ENCODE measurements at regions not wholly inside any gene's neighbourhood (a gene's known extent, or its start where the extent isn't known, plus 50 kb on each side); places are given as distances from the start of the nearest gene placed in this dataset.
A peak's percentile ranks its signal among the peaks of the same experiment; 100 is the strongest.
"Not testable (repeated sequence)": the region's sequence is repeated elsewhere in the genome, so short reads cannot be mapped to it uniquely, and the experiment has no call there.

DNA sequence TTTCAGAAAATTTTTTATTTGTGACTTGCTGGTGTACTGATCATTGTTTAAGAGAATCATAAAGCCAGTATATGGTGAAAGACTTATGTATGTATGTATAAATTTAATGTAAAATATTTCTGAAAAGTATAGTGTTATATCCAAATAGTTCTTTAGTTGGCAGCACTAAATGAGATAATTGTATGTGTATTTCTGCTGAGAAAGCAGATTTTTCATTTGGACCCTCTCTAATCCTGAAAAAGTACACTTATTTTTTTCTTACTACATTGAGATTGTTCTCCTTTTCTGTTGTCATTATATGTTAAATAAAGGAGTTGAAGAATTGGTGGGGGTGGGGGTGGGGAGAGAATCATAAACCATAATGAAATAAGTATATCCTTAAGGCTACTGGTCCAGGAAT, 324.9 kb upstream of the SUCLG2 start:
- ChIA-PET POLR2A (no interaction called here), CTCF (no interaction called here)
- H3K27me3 Mint-ChIP-seq: no peaks in the 10 kb centered on the region
- no peaks in the 10 kb centered on the region for H3K9me3 Mint-ChIP-seq
- H3K27ac Mint-ChIP-seq: no peak overlapping the region
- no peaks in the 10 kb centered on the region for H3K4me1 Mint-ChIP-seq
- no peaks in the 10 kb centered on the region for H3K36me3 Mint-ChIP-seq (ENCODE audit: low read depth)
- no peak overlapping the region for H3K4me3 Mint-ChIP-seq
- DNase-seq: no peak

- POLR2A ChIA-PET: no interaction called here
- H3K9me3 Mint-ChIP-seq: no peaks in the 10 kb centered on the region
These were observed 323.4 kb upstream of the SUCLG2 start for GRCh38 chr3:67977762-67978161.

GRCh38 chr3:67976663-67977062, 322.3 kb upstream of the SUCLG2 start:
- H3K27me3 Mint-ChIP-seq: no peaks in the 10 kb centered on the region
- no peak overlapping the region for H3K27ac Mint-ChIP-seq
- no peaks in the 10 kb centered on the region for H3K36me3 Mint-ChIP-seq (ENCODE audit: low read depth)
- H3K4me1 Mint-ChIP-seq: no peaks in the 10 kb centered on the region
- ChIA-PET CTCF (no interaction called here), POLR2A (no interaction called here)
- H3K9me3 Mint-ChIP-seq: no peaks in the 10 kb centered on the region
- H3K4me3 Mint-ChIP-seq: no peak overlapping the region
- DNase-seq: no peak

More at GRCh38 chr3:67977762-67978161, 323.4 kb upstream of the SUCLG2 start:
- Mint-ChIP-seq H3K4me3 (no peak overlapping the region), H3K27ac (no peak overlapping the region), H3K36me3 (ENCODE audit: low read depth) (no peaks in the 10 kb centered on the region), H3K27me3 (no peaks in the 10 kb centered on the region), H3K4me1 (no peaks in the 10 kb centered on the region)
- no peak for DNase-seq
- CTCF ChIA-PET: interaction anchor here (0.7 kb wide), 1 partner anchor 20 kb away, joined by 3 read pairs; no protein-coding TSS in a partner anchor

DNA sequence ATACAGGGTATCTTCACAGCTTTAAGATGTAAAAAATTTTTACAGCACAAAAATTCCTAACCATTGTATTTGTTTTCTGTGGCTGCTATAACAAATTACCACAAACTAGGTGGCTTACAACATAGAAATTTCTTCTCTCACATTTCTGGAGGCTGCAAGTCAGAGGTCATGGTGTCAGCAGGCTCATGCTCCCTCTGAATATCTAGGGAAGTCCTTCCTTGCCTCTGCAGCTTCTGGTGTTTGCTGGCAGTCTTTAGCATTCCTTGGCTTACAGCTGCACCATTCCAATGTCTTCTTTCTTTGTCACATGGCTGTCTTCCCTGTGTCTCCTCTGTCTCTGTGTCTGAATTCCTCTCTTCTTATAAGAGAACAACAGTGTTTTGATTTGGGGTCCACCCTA, 310.2 kb upstream of the SUCLG2 start:
- H3K9me3 Mint-ChIP-seq: peaks cover 2% of the 10 kb centered on the region

GRCh38 chr3:67957268-67957667, 302.9 kb upstream of the SUCLG2 start:
- Mint-ChIP-seq H3K36me3 (ENCODE audit: low read depth) (no peaks in the 10 kb centered on the region), H3K27me3 (no peaks in the 10 kb centered on the region), H3K9me3 (peaks cover 9% of the 10 kb centered on the region), H3K27ac (no peak overlapping the region), H3K4me1 (no peaks in the 10 kb centered on the region), H3K4me3 (no peak overlapping the region)
- ChIA-PET CTCF (interaction anchor here (1.0 kb wide), 1 partner anchor 21 kb away, joined by 3 read pairs; no protein-coding TSS in a partner anchor), POLR2A (no interaction called here)
- DNase-seq: no peak

More for the DNA sequence above, 310.2 kb upstream of the SUCLG2 start:
- Mint-ChIP-seq H3K4me1 (no peaks in the 10 kb centered on the region), H3K4me3 (no peak overlapping the region), H3K27me3 (no peaks in the 10 kb centered on the region), H3K36me3 (ENCODE audit: low read depth) (no peaks in the 10 kb centered on the region), H3K27ac (no peak overlapping the region)
- POLR2A ChIA-PET: no interaction called here
- DNase-seq: no peak
- CTCF ChIA-PET: no interaction called here

DNA sequence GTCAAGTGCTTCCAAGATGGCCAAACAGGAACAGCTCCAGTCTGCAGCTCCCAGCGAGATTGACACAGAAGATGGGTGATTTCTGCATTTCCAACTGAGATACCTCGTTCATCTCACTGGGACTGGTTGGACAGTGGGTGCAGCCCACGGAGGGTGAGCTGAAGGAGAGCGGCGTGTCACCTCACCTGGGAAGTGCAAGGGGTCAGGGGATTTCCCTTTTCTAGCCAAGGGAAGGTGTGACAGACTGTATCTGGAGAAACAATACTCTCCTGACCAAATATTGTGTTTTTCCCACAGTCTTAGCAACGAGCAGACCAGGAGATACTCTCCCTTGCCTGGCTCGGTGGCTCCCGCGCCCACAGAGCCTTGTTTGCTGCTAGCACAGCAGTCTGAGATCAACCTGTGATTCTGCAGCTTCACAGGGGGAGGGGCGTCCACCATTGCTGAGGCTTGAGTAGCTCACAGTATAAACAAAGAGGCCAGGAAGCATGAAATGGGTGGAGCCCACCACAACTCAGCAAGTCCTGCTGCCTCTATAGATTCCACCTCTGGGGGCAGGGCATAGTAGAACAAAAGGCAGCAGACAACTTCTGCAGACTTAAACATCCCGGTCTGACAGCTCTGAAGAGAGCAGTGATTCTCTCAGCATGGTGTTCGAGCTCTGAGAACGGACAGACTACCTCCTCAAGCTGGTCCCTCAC, 293.5 kb upstream of the SUCLG2 start:
- ChIA-PET POLR2A (no interaction called here), CTCF (no interaction called here)
- no peaks in the 10 kb centered on the region for H3K27me3 Mint-ChIP-seq
- peak overlapping the region; percentile 90 for H3K27ac Mint-ChIP-seq
- peaks cover 23% of the 10 kb centered on the region for H3K4me1 Mint-ChIP-seq
- H3K36me3 Mint-ChIP-seq (ENCODE audit: low read depth): no peaks in the 10 kb centered on the region
- DNase-seq: peak; percentile 82
- H3K9me3 Mint-ChIP-seq: peaks cover 10% of the 10 kb centered on the region
- peak overlapping the region; percentile 47 for H3K4me3 Mint-ChIP-seq

- ChIA-PET CTCF (no interaction called here), POLR2A (no interaction called here)
- peaks cover 24% of the 10 kb centered on the region for H3K4me1 Mint-ChIP-seq
- no peaks in the 10 kb centered on the region for H3K27me3 Mint-ChIP-seq
- H3K4me3 Mint-ChIP-seq: no peak overlapping the region
- H3K27ac Mint-ChIP-seq: no peak overlapping the region
- DNase-seq: no peak
- H3K9me3 Mint-ChIP-seq: peaks cover 10% of the 10 kb centered on the region
- H3K36me3 Mint-ChIP-seq (ENCODE audit: low read depth): no peaks in the 10 kb centered on the region
These were observed 292.0 kb upstream of the SUCLG2 start for GRCh38 chr3:67946436-67946835.

DNA sequence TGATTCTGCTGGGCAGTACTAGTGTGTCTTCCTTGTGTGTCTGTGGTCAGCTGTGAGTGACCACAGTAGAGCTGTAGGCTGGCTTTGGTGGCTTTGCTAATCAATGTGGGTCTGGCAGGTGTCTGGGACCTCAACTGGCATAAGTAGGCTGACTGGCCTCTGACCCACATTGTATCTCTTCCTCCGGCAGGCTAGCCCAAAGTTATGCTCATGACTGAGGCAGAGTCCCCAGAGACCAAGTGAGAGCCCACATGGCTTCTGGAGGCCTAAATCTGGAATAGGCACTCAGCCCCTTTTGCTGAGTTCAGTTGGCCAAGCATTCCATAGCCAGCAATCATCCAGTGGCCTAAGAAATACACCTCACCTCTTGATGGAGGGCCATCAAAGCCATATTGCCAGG, 289.1 kb upstream of the SUCLG2 start:
- H3K4me1 Mint-ChIP-seq: peaks cover 29% of the 10 kb centered on the region
- ChIA-PET CTCF (no interaction called here), POLR2A (no interaction called here)
- no peaks in the 10 kb centered on the region for H3K27me3 Mint-ChIP-seq
- H3K9me3 Mint-ChIP-seq: peaks cover 3% of the 10 kb centered on the region
- no peak overlapping the region for H3K27ac Mint-ChIP-seq
- no peaks in the 10 kb centered on the region for H3K36me3 Mint-ChIP-seq (ENCODE audit: low read depth)
- no peak for DNase-seq
- no peak overlapping the region for H3K4me3 Mint-ChIP-seq

DNA sequence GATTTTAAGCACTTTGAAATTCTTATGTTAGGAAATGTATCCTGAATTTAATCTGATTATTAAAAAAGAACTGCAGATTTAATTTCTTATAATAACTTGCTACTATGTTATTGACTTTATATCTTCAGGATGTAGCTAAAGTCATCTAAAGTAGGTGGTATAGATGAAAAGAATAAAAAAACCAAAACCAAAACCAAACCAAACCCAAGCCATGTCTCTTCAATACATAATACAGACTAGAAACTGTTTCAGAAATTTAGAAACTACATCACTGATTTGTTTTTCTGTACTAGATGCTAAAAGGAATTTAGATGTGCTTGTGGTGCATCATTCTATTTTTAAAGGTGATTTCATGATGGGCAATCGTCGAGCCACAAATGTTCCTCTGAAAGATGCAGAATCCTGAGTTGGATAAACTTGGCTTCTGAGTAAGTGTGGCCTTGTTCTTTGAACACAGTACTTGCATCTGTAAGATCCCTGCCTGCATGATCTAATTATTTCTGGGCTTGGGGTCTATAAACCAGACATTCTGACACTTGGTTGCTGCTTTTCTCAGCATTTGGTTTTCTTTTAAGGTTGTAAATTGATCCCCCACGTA, 287.1 kb upstream of the SUCLG2 start:
- H3K27me3 Mint-ChIP-seq: no peaks in the 10 kb centered on the region
- H3K4me1 Mint-ChIP-seq: peaks cover 16% of the 10 kb centered on the region
- H3K4me3 Mint-ChIP-seq: no peak overlapping the region
- H3K36me3 Mint-ChIP-seq (ENCODE audit: low read depth): no peaks in the 10 kb centered on the region
- DNase-seq: no peak
- POLR2A ChIA-PET: no interaction called here
- peaks cover 2% of the 10 kb centered on the region for H3K9me3 Mint-ChIP-seq
- CTCF ChIA-PET: no interaction called here
- H3K27ac Mint-ChIP-seq: no peak overlapping the region

DNA sequence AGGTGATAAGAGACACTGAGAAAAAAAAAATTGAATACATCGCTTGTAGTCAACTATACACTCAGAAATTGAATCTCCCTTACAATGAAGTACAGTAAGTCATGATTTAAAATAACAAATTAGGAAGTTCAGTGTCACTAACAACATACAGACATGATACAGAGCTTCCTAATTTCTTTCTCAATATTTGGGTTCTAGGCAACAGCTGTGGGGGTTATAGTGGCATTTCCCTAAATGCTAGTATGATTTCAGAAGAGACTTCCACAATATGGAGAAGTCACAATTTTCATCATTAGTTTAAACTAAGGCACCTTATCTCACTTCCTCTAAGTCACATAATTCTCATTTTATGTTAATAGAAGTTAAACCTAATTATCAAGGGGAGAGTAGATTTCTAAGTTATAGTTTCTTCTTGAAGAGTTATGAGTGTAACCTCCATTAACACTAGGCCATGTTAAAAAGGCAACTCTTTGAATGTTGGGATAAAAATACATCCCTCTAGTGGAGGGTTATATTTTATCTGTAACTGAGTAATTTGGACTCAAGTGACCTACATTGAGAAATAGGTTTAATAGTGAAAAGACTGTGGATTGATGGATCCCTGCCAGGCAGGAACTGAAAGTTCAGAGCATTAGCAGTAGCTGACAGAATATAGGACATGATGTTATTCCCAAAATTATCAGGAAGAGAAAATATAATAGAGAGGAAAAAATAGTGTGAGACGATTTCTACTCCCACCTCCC, 286.0 kb upstream of the SUCLG2 start:
- no peak overlapping the region for H3K4me3 Mint-ChIP-seq
- H3K36me3 Mint-ChIP-seq (ENCODE audit: low read depth): no peaks in the 10 kb centered on the region
- H3K9me3 Mint-ChIP-seq: peaks cover 7% of the 10 kb centered on the region
- POLR2A ChIA-PET: no interaction called here
- no peak overlapping the region for H3K27ac Mint-ChIP-seq
- H3K4me1 Mint-ChIP-seq: peaks cover 13% of the 10 kb centered on the region
- H3K27me3 Mint-ChIP-seq: no peaks in the 10 kb centered on the region
- CTCF ChIA-PET: no interaction called here
- DNase-seq: no peak

DNA sequence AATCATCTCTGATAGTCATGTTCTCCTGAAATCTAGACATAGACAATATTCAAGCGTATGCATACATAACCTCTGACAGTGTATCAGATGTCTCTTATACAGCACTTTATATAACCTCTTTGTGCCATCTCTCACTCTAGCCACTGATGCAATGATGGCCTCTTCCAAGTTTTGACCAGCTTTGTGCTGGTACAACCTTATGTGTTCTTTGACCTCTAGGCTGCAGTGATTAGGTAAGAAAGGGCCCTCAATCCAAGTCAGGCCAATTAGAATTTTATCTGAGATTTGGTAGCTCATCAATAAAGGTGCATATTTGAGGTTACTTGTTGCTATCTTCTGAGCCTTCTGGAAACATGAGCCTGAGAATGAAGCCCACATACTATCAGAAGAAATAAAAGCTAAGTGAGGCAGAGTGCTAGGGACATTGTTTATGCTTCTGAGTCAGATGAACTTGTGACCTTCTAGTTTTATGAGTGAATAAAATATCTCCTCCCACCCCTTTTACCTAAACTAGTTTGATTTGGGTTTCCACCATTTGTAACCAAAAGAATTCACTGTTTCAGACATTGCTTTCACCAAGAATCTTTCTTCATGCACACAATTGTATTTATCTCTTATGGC, 283.2 kb upstream of the SUCLG2 start:
- Mint-ChIP-seq H3K9me3 (peaks cover 13% of the 10 kb centered on the region), H3K36me3 (ENCODE audit: low read depth) (no peaks in the 10 kb centered on the region), H3K4me1 (peaks cover 13% of the 10 kb centered on the region), H3K27me3 (no peaks in the 10 kb centered on the region), H3K27ac (no peak overlapping the region), H3K4me3 (no peak overlapping the region)
- DNase-seq: no peak
- CTCF ChIA-PET: no interaction called here
- POLR2A ChIA-PET: no interaction called here

DNA sequence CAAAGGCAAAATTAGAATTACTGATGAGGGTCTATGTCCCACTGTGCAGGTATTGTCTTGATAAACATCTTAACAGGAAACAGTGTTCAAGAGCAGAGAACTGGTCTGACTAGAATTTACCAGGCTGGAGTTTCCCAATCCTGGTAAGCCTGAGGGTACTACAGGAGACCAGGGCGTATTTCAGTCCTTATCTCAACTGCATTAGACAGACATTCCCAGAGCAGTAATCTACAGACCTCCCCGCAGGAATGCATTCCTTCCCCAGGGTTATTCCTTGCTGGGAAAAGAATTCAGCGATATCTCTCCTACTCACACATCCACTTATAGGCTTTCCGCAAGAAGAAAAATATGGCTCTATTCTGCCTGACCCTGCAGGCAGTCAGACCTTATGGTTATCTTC, 276.0 kb upstream of the SUCLG2 start:
- CTCF ChIA-PET; POLR2A ChIA-PET; H3K36me3 Mint-ChIP-seq (ENCODE audit: low read depth); H3K27me3 Mint-ChIP-seq; H3K4me1 Mint-ChIP-seq; H3K27ac Mint-ChIP-seq; H3K9me3 Mint-ChIP-seq; H3K4me3 Mint-ChIP-seq; DNase-seq: not testable (repeated sequence)

GRCh38 chr3:67923796-67924195, 269.4 kb upstream of the SUCLG2 start:
- CTCF ChIA-PET: no interaction called here
- H3K4me1 Mint-ChIP-seq: no peaks in the 10 kb centered on the region
- DNase-seq: no peak
- H3K36me3 Mint-ChIP-seq (ENCODE audit: low read depth): no peaks in the 10 kb centered on the region
- H3K27me3 Mint-ChIP-seq: no peaks in the 10 kb centered on the region
- H3K9me3 Mint-ChIP-seq: no peaks in the 10 kb centered on the region
- H3K27ac Mint-ChIP-seq: no peak overlapping the region
- POLR2A ChIA-PET: no interaction called here
- H3K4me3 Mint-ChIP-seq: no peak overlapping the region

Data from activated CD4-positive, alpha-beta T cell treated with anti-CD3 and anti-CD28 coated beads, Interleukin-2, amount 10 ng/mL, durations not matched to agents 7 days and 5 days (primary cell).